Activated T-cell treated with anti-CD3 and anti-CD28 coated beads for 48 hours (primary cell): ENCODE measurements at regions not wholly inside any gene's neighbourhood (a gene's known extent, or its start where the extent isn't known, plus 50 kb on each side); places are given as distances from the start of the nearest gene placed in this dataset.
"Not testable (repeated sequence)": the region's sequence is repeated elsewhere in the genome, so short reads cannot be mapped to it uniquely, and the experiment has no call there.

ENCODE experiments used
- DNase-seq: peaks from one replicate; pipeline ENCODE4 v3.0.0-alpha.2; 2020; ENCODE audit warnings: low read depth

GRCh38 chr3:5476403-5476802 lies 288.9 kb downstream of the EDEM1 start:
- no peak for DNase-seq

- DNase-seq, result no peak
These were observed 291.8 kb downstream of the EDEM1 start for GRCh38 chr3:5479229-5479799.

GRCh38 chr3:5480190-5480589 lies 292.7 kb downstream of the EDEM1 start:
- no peak for DNase-seq

DNA sequence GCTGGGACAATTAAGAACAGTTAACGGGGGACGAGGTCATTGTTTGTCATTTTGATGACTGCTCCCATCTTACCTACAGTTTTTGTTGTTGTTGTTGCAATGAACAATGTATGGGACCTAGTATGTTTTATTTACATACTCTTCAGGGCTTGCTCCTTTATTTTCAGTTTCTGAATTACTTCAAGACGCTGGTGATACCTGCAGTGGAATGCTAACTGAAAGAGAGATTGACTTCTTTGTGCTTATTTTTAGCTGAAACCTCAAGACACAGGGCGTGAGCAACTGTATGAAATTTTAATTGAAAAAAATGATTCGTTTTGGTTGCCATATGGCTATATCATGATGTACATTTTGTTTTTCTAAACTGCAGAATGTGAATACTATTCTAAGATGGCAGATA lies 297.9 kb downstream of the EDEM1 start:
- no peak for DNase-seq

DNA sequence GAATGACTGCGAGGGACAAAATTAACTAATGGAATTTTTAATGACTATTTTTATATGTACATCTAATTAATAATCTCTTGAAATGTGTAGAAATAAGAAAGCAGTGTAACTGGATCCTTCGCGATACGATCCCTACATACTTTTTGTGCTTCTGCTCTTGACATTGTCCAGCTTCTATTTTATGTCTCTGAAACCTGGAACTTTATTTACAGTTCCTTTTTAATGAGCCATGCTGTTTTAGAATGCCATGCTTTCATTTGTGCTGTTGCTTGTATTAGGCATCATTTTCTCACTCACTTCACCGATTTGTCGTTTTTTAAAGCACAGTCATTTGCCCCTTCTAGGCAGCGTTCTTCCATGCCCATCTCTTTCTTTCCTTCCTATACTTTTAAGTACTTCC lies 301.3 kb downstream of the EDEM1 start:
- no peak for DNase-seq

GRCh38 chr3:5489536-5489935 lies 302.0 kb downstream of the EDEM1 start:
- DNase-seq, result no peak

GRCh38 chr3:5494905-5495519 lies 307.5 kb downstream of the EDEM1 start:
- no peak for DNase-seq

GRCh38 chr3:5497497-5497896 lies 310.0 kb downstream of the EDEM1 start:
- DNase-seq, result no peak

- DNase-seq, result no peak
These were observed 311.5 kb downstream of the EDEM1 start for GRCh38 chr3:5498981-5499380.

GRCh38 chr3:5499404-5499803 lies 311.9 kb downstream of the EDEM1 start:
- no peak for DNase-seq

DNA sequence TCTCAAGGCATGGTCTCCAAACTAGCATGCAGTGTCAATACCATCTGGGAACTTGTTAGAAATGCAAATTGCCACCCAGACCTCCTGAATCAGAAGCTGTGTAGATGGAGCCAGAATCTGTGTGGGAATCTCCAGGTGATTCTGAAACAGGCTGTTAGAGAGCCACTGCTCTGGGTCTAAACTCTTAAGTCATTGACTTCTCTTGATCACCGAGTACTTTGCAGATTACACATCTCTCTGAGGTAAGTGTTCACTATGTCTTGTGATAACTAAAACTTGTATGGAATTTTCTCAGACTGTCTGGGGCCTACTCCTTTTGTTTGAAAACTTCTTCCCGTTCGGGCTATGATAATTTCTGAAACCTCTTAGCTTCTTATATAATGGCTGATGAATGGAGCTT lies 315.6 kb downstream of the EDEM1 start:
- DNase-seq, result no peak

DNA sequence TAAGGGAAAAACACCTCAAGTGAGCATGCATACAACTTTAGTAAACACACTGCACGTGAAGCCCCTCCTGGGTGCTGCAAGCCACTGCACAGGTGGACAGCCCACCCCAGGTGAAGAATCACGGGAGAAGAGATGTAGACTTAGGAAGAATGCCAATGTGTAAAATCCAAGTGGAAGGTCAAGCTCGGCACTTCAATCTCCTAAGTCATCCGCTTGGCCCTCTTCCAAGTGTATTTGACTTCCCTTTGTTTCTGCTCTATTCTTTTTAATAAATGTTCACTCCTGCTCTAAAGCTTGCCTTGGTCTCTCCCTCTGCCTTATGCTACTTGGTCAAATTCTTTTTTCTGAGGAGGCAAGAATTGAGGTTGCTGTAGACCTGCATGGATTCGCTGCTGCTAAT lies 316.6 kb downstream of the EDEM1 start:
- DNase-seq, result no peak

GRCh38 chr3:5505163-5505562 lies 317.7 kb downstream of the EDEM1 start:
- no peak for DNase-seq

DNA sequence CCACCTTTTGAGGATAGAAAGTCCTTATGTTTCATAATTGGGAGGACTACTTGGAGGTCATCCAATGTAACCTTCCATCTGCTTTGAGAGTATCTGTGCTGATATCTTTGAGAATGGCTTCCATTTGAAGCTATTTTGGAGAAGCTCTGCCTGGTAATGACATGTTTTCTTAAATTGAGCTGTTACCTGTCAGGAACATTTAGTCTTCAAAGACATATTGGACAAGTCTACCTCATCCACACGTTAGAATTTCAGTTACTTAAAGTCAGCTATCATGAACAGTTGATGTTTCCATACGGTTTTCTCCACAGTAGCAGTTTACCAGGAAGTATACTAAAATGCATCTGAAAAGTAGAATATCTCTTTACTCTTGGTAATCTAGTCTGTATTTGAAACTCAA lies 318.5 kb downstream of the EDEM1 start:
- no peak for DNase-seq

DNA sequence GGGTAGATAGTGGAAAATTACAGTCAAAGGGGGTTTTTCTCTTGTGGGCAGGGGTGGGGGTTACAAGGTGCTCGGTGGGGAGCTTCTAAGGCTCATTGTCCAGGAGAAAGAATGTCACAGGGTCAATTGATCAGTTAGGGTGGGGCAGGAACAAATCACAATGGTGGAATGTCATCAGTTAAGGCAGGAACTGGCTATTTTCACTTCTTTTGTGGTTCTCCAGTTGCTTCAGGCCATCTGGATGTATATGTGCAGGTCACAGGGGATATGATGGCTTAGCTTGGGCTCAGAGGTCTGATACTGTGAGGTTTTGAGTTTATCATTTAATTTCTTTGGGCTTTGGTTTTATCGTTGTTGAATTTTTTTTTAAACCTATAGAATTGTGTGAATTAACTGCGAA lies 321.4 kb downstream of the EDEM1 start:
- not testable (repeated sequence) for DNase-seq

DNA sequence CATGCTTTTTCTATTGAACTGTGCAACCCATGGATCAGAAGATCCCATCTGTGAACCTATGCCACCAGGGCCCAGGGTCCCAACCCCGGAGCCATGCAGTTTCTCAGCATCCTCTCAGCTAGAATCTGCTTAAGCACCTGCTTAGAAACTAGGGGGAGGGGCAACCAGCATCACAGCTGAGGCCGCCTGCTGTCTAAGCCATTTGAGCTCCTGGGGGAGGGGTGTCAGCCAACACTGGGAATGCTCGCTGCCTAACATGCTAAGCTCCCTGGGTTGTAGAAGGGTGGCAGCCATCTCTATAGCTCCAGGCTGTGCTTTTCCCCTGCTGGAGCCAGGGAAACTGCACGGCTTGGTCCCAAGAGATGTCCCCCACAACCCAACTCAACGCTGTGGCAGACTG lies 322.8 kb downstream of the EDEM1 start:
- DNase-seq, result no peak

GRCh38 chr3:5517921-5518320 lies 330.4 kb downstream of the EDEM1 start:
- DNase-seq, result no peak

DNA sequence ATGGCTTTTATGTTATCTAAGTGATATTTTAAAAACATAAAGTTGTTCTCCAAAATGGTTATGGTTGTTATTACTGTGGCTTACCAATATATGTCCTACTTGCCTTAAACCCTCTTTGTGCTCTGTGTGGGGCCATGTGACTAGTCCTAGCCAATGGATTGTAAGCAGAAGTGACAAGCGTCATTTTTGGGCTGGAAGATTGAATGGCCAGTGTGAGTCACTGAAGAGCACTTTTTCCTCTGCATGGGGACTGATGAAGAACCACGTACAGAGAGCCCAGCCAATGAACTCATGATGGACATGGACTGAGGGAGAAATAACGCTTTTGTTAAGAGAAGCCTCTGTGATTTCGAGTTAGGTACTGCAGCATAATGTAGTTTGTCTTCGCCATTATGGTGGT lies 332.7 kb downstream of the EDEM1 start:
- no peak for DNase-seq

GRCh38 chr3:5523125-5523524 lies 335.6 kb downstream of the EDEM1 start:
- DNase-seq, result no peak

- DNase-seq, result no peak
These were observed 343.5 kb downstream of the EDEM1 start for GRCh38 chr3:5531039-5531438.

- no peak for DNase-seq
These were observed 344.3 kb downstream of the EDEM1 start for GRCh38 chr3:5531741-5532290.

GRCh38 chr3:5540532-5540931 lies 353.0 kb downstream of the EDEM1 start:
- no peak for DNase-seq

DNA sequence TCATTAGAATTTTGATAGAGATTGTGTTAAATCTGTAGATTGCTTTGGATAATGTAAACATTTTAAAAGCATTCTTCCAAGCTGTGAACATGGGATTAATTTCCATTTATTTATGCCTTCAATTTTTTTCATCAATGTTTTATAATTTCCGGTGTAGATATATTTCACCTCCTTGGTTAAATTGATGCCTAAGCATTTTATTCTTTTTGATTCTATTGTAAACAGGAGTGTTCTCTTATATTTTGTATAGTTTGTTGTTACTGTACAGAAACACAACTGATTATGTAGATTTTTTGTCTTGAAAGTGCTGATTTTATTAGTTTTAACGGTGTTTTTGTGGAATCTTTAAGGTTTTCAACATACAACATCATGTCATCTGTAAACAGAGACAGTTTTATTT lies 355.0 kb downstream of the EDEM1 start:
- no peak for DNase-seq

- DNase-seq, result no peak
These were observed 355.5 kb downstream of the EDEM1 start for GRCh38 chr3:5543047-5543446.
